ENCODE measurements at regions not wholly inside any gene's neighbourhood (a gene's known extent, or its start where the extent isn't known, plus 50 kb on each side); places are given as distances from the start of the nearest gene placed in this dataset.
A peak's percentile ranks its signal among the peaks of the same experiment; 100 is the strongest.

- DNase-seq, result no peak
These were observed 247.3 kb upstream of the GYPC start for GRCh38 chr2:126408671-126409070.

GRCh38 chr2:126409850-126410249 lies 246.1 kb upstream of the GYPC start:
- no peak for DNase-seq

GRCh38 chr2:126413079-126413478 lies 242.9 kb upstream of the GYPC start:
- no peak for DNase-seq

DNA sequence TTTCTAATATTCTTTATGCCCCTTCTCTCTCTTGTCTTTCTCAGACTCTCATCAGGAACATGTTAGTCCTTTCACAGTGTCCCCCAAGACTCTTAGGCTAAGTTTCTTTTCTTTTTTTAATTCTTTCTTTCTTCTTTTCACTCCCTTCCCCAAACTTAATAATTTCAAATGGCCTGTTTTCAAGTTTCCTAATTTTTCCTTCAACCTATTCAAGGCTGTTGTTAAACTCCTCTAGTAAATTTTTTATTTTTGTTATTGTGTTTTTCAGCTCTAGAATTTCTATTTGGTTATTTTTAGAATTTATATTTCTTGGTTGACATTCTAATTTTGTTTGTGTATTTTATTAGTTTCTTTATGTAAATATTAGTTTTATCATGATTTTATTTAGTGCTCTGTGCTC lies 236.6 kb upstream of the GYPC start:
- no peak for DNase-seq

DNA sequence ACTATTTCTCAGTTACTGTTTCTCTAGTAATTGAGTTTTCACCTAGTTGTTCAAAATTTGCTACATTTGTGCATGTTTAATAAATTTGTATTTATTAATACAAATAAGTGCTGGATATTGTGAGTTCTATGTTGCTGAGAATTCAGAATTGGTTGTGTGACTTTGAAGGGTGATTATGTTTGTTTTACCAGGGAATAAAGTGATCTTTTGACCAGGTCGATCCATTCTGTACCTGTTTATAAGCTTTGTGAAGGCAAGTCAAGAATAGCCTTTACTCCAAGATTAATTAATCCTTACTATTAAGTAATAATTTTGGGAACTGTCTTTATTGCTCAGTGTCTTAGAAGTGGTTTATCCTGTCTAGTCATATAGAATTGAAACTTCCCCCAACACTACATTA lies 230.0 kb upstream of the GYPC start:
- DNase-seq, result no peak

GRCh38 chr2:126429103-126429502 lies 226.9 kb upstream of the GYPC start:
- peak; percentile 14 for DNase-seq

GRCh38 chr2:126431136-126431535 lies 224.8 kb upstream of the GYPC start:
- no peak for DNase-seq

- DNase-seq, result no peak
These were observed 219.5 kb upstream of the GYPC start for GRCh38 chr2:126436411-126436810.

GRCh38 chr2:126437016-126437415 lies 218.9 kb upstream of the GYPC start:
- DNase-seq, result no peak

GRCh38 chr2:126444512-126444911 lies 211.4 kb upstream of the GYPC start:
- no peak for DNase-seq

GRCh38 chr2:126446106-126446695 lies 209.8 kb upstream of the GYPC start:
- DNase-seq, result no peak

- DNase-seq, result no peak
These were observed 207.3 kb upstream of the GYPC start for GRCh38 chr2:126448611-126449010.

DNA sequence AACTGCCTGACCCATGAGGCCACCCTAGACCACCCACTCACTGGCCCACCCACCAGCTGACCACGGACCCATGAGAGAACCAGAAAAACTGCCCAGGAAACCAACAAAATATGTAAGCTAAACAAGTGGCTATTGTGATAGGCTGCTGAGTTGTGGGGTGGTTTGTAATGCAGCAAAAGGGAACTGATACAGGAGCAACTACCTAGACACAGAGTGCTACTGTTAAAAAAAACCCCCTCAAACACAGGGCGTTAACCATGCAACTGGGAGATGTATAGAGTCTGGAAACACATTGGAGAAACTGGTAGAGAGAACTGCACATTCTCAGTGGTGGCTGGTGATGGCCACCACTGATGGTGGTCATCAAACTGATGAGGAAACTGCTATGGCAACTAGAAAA lies 206.3 kb upstream of the GYPC start:
- DNase-seq, result no peak

DNA sequence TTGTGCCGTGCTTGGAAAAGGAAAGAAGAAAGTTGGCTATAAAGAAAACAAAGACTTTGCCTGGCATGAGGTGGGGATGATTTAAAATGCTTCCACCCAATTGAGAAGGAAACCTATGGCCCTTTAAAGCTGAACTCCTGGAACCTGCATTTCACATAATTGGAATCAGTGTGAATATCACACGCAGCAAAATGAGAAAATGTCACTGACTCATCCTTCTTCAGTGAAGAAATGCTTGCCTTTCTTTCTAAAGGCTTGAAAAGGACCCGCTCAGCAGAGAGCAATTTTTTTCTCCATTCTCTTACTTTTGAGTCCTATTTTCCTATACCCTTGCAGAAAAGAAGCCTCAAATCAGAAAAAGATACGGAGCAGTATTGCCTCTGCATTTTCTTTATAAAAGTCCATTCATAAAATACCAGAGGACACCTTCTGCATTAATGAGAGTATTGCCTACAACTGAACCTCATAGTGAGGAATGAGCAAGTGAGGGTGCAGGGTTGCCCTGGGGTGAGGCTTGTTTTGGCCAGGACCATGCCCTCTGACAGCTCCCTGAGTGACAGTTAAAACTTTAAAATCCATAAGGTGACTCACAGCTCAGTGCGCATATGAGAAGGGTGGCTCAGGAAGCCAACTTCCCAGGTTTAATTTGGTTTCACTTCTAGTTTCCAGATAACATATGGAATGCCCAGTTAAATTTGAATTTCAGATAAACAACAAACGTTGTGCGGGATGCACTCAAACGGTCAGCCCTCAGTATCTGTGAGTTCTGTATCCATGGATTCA lies 191.9 kb upstream of the GYPC start:
- DNase-seq, result no peak

GRCh38 chr2:126467367-126468054 lies 188.4 kb upstream of the GYPC start:
- DNase-seq, result no peak

GRCh38 chr2:126475031-126475430 lies 180.9 kb upstream of the GYPC start:
- DNase-seq, result no peak

DNA sequence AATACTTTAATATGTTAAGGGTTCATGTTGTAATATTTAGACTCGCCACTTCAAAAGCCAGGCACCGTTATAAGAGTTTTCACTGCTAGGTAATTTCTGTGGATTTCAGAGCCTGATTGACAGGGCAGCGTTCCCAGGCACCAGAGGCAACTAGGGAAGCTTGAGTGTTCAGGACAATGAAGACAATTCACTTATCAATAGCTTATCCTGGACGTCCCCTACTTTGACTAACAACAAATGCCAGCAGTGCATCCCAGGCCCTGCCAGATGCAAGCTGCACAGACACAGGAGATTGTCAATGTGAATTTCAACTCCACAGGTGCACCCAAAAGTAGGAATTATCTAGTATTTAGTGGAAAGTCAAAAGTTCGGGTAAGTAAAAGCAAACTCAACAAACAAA lies 179.3 kb upstream of the GYPC start:
- no peak for DNase-seq

DNA sequence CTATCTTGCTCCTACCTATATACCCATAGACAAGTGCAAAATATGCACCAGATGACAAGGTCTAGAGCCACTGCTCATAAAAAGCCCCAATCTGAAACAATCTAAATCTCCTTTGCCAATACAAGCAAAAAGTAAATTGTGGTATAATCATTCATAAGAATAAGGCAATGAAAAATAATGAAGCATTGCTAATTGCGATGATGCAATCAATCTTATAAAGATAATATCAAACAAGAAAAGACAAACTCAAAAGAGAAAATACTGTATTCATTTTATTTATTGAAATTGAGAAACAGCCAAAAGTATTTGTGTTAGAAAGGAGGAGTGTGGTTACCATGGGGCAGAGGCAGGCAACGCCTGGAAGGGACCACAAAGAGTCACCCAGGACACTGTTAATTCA lies 175.9 kb upstream of the GYPC start:
- DNase-seq, result no peak

DNA sequence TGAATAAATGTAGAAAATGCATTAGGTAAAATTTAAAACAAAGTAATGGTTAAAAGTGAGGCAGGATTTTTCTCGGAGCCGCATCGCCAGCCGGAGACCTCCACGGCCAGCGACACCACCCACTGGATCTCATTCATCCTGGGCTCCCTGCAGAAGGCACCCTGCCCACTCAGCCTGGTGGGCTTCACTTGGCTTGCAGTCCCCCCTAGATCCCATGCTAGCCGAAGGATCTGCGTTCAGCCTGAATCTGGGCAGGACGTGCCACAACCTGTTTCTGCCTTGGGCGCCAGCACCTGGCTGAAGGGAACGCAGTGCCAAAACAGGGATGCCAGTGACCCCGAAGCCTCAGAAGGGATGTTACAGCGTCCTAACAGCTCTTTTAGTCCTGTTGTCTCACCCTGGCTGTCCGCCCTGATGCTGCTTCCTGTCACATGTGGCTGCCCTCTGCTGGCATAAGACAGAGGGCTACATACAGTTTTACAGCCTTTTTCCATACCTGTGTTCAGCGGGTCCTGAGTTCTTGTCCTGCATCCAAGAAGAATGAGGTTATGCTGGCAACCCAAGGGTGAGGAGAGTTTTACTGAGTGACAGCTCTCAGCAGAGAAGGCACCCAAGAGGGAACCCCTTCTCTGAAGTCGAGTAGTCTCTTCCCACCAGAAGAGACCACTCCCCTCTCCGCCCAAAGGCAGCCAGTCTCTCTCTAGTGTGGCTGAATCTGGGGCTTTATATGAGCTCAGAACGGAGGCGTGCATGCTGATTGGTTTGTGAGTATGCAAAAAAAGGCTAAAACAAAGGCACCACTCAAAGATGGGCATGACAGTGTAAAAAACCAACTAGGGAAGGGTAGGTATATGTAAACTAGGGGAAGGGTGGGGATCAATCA lies 173.1 kb upstream of the GYPC start:
- no peak for DNase-seq

DNA sequence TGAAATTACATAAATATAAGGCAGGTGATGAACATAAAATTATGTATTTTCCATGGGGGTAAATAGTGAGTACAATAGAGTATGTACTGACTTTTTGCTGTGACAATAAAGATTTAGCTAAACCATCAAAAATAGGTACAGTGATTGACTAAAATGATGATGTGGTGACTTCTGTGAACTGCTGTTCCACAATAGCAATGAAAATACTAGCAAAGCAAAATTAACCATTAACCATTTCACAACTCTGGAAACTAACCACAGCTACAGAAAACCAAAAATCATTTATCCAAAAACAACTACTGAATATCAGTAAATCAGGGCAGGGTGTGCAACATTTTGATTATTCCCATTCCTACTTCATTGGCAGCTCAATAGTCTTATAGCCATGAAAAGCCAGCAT lies 161.4 kb upstream of the GYPC start:
- no peak for DNase-seq

DNA sequence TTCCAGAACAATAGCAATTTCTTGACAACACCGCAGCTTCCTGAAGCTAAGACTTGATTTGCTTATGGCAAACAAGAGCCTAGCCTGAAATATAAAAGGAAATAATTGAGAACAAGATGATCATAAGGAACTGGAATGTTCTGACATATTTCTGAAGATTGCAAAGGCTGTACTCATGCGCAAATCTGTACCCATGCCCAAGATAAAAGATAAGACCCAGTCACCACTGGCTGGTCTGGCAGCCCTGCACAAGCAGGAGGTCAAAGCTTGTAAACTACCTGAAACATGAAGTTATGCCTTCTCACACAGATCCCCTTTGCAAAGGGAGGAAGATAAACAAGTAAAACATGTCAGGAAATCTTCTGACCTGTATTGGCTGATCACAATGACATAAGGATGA lies 160.8 kb upstream of the GYPC start:
- no peak for DNase-seq

DNA sequence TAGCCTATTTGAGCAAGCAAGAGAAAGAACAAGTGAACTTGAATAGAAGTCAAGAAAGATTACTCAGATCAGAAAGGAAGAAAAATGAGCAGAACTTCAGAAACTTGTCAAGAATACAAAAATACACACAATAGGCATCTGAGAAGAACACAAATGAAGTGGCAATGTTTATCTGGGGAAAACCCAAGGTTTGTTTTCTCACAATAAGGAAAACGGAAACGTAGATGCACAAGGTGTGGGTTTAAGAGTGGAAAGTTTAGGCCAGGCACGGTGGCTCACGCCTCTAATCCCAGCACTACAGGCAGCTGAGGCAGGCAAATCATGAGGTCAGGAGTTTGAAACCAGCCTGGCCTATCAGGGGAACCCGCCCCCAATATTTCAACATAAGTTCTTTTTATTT lies 159.5 kb upstream of the GYPC start:
- DNase-seq, result no peak

GRCh38 chr2:126503476-126503875 lies 152.5 kb upstream of the GYPC start:
- no peak for DNase-seq
